HG03439 (cell line): ENCODE measurements at regions not wholly inside any gene's neighbourhood (a gene's known extent, or its start where the extent isn't known, plus 50 kb on each side); places are given as distances from the start of the nearest gene placed in this dataset.
A peak's percentile ranks its signal among the peaks of the same experiment; 100 is the strongest.
"Not testable (repeated sequence)": the region's sequence is repeated elsewhere in the genome, so short reads cannot be mapped to it uniquely, and the experiment has no call there.

Experiments
- ATAC-seq: cut with Tn5 transposase; IDR thresholded peaks from one replicate; pipeline ENCODE4 v1.9.1; 2021; ENCODE audit warnings: mild to moderate bottlenecking, moderate library complexity; ENCODE audit not compliant: unreplicated experiment

DNA sequence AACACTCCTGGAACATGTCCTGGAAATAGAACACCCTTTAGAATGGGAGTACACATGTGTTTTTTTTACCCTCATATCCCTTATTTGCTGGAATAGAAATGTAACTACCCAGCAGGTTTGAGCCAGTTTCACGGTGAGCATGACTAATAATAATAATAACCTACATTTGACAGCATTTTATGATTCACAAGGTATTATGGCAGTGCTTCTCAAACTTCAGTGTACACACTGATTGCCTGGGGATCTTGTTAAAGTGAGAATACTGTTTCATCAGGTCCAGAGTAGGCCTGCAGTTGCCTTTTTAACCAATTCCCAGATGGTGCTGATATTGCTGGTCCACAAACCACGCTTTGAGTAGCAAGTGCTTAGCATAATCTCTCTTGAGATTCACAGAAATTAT is 63.9 kb downstream of the NFKBIZ start:
- ATAC-seq = no peak

DNA sequence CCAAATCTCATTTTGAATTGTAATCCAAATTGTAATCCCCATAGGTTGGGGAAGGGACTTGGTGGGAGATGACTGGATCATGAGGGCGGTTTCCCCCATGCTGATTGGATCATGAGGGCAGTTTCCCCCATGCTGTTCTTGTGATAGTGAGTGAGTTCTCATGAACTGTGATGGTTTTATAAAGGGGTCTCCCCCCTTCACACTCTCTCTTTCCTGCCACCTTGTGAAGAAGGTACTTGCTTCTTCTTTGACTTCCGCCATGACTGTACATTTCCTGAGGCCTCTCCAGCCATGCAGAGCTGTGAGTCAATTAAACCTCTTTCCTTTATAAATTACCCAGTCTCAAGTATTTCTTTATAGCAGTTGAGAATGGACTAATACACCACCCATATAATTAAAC is 68.4 kb downstream of the NFKBIZ start:
- ATAC-seq = not testable (repeated sequence)

DNA sequence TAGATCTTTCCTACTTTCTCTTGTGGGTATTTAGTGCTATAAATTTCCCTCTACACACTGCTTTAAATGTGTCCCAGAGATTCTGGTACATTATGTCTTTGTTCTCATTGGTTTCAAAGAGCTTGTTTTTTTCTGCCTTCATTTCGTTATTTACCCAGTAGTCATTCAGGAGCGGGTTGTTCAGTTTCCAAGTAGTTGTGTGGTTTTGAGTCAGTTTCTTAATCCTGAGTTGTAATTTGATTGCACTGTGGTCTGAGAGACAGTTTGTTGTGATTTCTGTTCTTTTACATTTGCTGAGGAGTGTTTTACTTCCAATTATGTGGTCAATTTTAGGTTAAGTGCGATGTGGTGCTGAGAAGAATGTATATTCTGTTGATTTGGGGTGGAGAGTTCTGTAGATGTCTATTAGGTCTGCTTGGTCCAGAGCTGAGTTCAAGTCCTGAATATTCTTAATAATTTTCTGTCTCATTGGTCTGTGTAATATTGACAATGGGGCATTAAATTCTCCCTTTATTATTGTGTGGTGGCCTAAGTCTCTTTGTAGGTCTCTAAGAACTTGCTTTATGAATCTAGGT is 72.9 kb downstream of the NFKBIZ start:
- ATAC-seq = not testable (repeated sequence)

DNA sequence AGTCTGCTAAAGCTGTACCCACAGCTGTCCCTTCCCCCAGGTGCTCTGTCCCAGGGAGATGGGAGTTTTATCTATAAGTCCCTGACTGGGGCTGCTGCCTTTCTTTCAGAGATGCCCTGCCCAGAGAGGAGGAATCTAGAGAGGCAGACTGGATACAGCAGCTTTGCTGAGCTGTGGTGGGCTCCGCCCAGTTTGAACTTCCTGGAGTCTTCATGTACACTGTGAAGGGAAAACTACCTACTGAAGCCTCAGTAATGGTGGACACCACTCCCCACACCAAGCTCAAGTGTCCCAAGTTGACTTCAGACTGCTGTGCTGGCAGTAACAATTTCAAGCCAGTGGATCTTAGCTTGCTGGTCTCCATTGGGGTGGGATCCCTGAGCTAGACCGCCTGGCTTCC is 75.3 kb downstream of the NFKBIZ start:
- not testable (repeated sequence) for ATAC-seq

DNA sequence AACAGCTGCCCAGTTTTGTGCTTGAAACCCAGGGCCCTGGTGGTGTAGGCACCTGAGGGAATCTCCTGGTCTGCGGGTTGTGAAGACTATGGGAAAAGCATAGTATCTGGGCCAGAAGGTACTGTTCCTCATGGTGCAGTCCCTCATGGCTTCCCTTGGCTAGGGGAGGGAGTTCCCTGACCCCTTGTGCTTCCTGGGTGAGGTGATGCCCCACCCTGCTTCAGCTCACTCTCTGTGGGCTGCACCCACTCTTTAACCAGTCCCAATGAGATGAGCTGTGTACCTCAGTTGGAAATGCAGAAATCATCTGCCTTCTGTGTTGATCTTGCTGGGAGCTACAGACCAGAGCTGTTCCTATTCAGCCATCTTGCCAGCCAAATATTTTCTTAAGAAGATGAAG is 75.8 kb downstream of the NFKBIZ start:
- ATAC-seq = not testable (repeated sequence)

DNA sequence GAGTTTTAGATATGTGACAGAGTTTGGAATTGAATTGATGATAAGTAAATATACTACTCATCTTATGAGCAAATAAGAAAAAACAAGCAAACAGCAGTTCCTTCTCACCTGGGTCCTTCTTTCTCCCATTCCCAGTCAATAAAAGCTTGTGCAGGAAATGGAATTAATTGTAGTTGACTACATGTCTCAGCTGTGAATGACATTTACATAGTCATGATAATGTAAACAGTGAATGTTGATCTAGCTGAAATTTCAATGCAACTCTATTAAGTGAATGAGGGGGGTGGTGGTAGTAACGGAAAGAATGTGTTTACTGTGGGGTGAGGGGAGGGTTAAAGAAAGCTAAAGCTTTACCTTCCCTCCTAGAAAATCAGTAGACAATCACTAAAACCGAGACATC is 76.2 kb downstream of the NFKBIZ start:
- ATAC-seq = no peak

DNA sequence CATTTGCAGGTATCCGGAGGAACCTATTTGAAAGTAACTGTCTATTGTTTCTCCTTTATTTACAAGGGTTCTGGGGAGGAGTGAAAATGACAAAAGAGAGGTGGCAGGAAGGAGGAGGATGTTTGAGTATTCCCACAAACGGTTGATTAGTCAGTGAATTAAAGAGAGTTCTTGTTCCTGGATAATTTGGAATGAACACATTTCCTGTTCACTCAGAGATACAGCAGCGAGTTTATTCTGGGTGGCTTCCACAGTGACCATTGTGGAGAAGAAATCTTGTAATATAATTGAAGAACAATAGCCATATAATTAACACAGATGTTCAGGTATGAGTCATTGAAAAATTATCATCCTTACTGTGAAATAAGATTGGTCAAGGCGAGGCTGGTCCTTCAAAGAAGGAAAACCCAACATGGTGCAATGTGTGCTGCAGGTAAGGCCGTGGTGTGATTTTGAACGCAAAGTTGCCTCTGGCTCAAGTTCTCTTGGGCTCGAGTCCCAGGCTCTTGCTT is 77.3 kb downstream of the NFKBIZ start:
- no peak for ATAC-seq

DNA sequence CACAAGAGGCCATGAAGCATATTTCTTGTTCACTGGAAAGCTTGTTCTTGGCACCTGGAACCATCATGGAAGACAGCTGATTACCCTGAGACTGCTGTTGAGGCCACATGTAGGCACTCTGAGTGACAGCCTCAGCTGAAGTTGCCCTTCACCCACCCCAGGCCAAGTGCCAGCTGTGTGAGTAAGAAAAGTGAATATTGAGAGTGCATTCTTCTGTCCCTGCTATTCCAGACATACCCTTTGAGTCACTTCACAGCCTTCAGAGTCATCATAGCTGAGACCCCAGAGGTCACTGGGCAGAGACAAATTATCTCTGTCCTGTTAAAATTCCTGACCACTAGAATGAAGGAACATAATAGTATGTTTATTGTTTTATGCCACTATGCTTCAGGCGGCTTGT is 79.6 kb downstream of the NFKBIZ start:
- no peak for ATAC-seq

DNA sequence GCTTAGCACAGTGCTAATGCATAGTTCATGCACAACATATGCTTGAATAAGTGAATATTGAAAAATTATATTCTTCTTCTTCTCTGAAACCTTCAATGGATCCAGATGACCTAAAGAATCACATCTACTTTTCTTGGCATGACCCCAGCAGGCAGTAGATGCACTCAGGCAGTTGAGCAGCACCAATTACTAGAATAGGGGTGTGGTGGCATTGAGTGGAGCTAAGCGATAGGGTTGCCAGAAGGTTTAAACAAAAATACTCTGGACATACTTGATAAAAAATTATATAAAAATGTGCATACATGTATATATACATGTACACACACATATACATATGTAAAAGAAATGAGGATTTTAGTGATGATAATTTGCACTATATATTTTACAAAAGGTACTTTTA is 81.8 kb downstream of the NFKBIZ start:
- ATAC-seq = no peak

DNA sequence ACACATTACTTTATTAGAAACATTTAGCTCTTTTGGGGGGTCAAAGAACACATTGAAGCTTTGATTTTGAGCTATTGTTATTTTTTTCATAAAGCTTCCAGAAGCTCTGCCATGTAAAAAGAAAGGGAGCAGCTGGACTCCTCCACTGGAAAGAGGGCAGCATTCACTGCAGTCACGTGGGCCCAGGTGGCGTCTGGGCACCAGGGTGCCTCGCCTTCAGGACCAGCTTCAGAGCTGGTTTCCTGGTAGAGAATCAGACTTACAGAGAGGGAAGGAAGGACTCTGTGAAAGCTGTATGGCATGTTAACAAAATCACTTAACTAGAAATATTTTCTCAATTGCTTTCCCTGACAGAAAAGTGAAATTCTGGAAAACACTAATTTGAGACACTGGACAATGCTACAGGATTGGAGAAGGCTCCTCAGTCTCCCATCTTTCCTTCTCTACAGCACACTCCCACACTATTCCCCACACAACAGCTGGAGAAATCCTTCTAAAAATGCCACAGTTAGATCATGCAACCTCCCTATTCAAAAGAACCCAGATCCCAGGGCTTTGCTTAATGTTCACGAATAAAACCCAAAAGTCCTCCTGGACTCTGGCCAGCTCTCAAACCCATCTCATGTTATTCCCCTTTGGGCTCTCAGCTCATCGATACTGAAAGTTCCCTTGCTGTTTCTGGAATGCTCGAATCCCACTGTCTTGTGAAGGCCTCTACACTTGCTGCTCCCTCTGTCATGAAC is 83.2 kb downstream of the NFKBIZ start:
- no peak for ATAC-seq

DNA sequence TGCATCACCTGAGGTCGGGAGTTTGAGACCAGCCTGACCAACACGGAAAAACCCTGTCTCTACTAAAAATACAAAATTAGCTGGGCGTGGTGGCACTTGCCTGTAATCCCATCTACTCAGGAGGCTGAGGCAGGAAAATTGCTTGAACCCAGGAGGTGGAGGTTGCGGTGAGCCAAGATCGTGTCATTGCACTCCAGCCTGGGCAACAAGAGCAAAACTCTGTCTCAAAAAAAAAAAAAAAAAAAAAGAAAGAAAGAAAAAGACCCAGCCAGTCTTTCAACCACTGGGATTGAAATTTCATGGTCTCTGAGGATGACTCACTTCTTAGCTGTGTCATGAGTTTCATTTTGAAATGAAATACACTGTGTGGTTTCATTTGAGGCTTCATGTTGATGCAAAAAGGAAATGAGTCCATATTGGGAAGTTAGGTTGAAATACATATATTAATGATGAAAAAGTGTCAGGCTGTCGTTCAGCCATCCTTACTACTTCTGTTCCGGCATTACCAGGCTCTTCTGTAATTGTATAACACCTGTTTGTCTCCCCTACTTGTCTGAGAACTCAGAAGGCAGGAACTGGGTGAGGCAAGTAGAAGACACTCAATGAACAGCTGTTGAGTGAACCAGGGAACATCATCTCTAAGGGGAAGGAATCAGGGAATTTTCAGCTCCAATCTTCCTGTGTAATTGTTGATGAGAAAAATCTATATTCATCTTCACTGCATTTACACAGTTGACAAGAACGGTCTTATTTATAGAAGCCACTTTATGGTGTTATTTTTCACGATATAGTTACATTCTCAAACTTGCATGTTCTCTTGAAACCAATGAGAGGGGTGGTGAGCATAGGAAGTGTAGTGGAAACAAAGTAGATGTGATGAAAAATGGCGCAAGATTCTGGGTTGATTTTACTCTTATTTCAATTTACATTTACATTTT is 87.4 kb downstream of the NFKBIZ start:
- ATAC-seq = peak; percentile 99

DNA sequence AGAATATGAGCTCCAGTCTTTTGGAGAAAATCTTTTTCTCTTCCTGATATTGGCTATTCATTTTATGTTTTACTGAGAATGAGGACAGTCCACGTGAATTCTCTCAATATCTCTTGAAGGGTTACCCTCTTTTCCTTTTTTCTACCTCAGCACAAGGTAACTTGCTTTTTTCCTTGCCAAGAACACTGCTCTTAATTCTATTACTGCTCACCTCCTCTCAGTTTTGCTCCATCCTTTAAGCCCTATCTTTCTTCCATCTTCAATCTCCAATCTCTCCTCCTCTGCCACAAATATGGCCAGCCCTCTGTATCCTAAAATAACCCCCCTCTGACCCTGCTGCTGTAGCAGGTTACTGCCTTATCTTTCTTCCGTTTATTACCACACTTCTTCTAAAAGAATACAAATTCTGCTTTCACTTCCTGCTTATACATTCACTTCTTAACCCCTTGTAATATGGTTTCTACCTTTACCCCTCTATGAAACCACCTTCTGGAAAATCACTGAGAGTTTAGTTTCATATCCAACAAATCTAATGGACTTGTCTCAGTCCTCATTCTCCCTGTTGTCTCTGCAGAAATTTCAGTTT is 89.0 kb downstream of the NFKBIZ start:
- peak; percentile 39 for ATAC-seq

DNA sequence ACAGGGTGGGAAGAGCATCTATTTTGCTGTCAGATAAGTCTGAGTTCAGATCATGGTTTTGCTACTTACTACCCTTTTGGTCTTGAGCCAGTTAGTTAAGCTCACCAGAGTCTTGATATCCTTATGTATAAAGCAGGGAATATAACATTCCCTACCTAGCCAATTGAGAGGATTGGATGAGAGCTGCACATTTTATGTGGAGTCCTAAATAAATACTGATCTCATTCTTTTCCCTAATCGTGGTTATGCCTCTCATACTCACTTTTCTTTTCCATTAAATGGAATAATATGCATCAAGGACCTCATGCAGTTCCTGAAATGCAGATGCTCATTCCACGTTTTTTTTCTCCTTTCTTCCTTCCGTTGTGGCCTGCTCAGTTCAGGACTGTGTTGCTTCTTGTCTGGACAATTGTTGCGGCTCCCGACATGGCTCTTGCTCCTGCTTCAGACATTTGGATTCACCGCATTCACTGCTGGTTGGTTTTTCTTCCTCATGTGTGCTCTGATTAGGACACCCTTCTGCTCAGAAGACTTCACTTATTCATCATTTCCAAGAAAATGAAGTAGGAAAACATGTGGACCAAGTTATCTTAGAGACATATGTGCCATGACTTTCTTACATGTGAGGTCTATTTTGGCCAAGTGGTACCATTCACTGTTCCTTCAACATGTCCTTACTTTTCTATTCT is 90.2 kb downstream of the NFKBIZ start:
- ATAC-seq = no peak

DNA sequence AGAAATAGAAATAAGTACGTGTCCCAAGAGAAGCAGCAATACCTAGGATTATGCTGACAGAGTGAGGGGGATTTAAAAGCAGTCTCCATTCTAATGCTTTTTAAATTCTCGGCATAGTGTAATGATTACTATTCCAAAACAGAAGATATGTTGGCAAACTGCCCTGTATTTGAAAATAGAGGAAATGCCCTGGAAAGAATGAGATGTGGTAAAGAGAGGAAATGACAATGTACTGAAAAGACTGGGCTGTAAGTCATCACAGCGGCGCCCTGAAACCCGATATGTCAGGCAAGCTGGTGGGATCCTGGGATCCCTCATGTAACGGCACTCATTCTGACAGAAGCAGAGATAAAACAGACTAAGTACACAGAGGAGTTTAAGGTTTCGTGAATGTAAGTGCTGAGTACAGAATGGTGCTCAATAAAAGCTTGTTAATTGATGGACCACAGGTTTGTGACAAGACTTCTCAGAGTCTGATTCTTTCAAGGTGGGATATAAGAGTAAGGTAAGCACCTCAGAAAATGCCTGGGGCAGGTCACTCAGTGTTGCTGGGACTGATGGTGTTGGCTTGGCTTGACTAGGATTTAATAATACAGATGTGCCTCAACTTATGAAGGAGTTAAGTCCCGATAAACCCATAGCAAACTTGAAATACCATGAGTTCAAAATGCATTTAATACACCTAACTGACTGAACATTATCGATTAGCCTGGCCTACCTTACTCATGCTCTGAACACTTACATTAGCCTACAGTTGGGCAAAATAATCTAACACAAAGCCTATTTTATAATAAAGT is 91.4 kb downstream of the NFKBIZ start:
- no peak for ATAC-seq

DNA sequence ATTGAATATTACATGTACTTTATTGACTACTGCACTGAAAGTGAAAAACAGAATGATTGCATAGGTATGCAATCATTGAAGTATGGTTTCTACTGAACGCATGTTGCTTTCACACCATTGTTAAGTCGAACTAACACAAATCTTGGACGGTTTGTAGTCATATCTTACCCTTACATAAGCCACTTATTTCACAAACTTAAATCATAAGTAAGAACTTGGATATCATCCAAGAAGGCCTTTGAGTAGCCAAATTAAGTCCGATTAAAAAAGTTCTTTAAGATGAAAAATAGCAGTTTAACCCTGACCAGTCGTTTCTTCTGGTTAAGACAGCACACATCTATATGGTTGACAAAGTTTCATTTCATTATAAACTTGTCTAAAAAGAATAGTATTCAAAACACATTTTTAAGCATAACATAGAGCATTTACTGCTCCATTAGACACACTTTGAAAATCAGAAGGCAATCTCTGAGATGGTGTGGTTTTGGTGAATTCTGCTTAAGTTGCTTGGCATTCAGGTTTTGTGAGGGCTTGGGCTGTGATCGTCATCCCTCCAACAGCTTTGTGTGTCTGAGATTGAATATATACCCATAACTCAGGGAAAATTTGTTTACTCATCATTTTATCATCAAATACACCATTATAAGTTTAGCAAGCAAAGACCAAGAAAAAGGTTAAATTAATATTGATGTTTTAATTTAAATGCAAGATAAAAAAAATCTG is 92.2 kb downstream of the NFKBIZ start:
- no peak for ATAC-seq

DNA sequence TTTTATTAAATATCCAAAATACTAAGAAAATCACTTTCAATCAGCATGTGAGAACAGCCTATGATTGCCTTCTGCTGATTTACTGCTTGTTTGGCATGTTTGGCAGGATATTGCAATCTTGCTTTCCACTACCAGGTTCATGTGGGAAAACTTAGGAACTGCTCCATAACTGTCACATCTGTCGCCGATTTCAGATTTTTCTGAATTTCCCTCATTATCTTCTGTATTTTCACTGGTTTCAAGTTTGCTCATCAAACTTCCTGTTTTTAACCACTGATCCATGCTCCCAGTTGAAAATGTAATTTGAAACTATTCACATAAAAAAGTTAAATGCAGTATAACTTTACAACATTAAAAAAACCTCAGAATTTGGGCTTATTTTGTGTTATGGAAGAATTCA is 93.0 kb downstream of the NFKBIZ start:
- no peak for ATAC-seq

DNA sequence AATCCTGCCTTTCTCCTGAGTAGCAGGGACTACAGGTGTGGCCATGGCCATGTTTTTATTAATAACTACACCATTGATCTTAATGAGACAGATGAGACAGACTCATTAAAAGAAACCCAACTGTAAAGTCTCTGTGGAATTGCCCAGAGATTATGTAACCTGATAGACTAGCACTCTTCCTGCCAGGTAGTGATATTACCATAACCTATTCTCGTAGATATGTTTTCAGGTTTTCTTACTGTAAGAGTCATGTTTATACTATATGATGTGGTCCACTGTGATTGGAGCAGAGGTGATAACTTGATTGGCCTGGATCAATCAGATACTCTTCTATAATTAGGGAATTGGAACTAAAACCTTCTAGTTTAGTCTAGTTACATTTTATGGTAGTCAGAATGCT is 93.7 kb downstream of the NFKBIZ start:
- no peak for ATAC-seq

DNA sequence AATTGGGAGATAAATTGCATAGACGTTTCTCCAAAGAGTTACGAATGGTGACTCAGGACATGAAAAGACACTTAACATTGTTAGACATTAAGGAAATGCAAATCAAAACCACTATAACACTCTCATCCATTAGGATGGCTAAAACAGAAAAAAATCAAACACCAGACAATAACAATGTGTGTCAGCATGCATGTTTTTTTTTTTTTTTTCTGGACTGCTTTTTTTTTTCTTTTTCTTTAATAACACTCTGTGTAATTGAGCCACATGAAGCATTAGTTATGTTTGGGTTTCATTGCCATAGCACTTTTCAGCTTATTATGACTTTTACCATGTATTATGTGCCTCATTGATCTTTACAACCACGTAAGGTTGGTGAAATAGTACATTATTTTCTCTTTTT is 95.0 kb downstream of the NFKBIZ start:
- ATAC-seq = no peak

DNA sequence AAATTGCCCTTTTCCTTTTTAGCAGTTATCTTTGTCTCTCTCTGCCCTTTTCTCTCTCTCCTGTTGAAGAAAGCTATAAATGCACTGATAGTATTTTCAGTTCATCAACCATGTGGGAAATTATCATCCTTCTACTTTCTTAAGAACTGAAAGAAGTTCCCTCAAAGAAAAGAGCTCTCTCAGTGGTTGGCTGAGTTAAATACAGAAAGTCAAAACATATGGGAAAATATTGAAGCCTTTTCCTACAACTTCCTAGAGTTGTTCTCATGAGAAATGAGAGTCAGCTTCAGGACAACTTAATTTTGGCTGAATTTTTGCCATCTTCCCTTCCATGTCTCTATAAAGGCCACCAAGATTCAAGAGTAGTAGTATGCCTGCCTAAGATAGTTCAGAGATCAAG is 96.7 kb downstream of the NFKBIZ start:
- ATAC-seq = no peak
